Adipocyte (in vitro differentiated cells): ENCODE measurements at regions not wholly inside any gene's neighbourhood (a gene's known extent, or its start where the extent isn't known, plus 50 kb on each side); places are given as distances from the start of the nearest gene placed in this dataset.

Source experiments
- DNase-seq: peaks from one replicate; pipeline ENCODE4 v3.0.0-alpha.2; 2015; ENCODE audit warnings: low read depth
- H3K27me3 ChIP-seq: replicated peaks from 2 replicates; pipeline ENCODE4 v1.7.0; 2013; ENCODE audit warnings: mild to moderate bottlenecking, low read length, moderate library complexity; ENCODE audit not compliant: control insufficient read depth, insufficient read depth
- H3K36me3 ChIP-seq: 2 replicates; pipeline ENCODE4 v1.7.0; 2013; ENCODE audit warnings: low read length, mild to moderate bottlenecking, moderate library complexity; ENCODE audit not compliant: control insufficient read depth, insufficient read depth, severe bottlenecking
- H3K4me1 ChIP-seq: 2 replicates; pipeline ENCODE4 v1.7.0; 2013; ENCODE audit warnings: mild to moderate bottlenecking, low read length, moderate library complexity; ENCODE audit not compliant: control insufficient read depth, insufficient read depth
- H3K4me3 ChIP-seq: 2 replicates; pipeline ENCODE4 v1.7.0; 2013; ENCODE audit warnings: mild to moderate bottlenecking, low read length, moderate library complexity
- H3K9ac ChIP-seq: 2 replicates; pipeline ENCODE4 v1.7.0; 2013; ENCODE audit warnings: mild to moderate bottlenecking, low read length, moderate library complexity
- H3K9me3 ChIP-seq: 2 replicates; pipeline ENCODE4 v1.7.0; 2013; ENCODE audit warnings: mild to moderate bottlenecking, low read length, moderate library complexity; ENCODE audit not compliant: control insufficient read depth

DNA sequence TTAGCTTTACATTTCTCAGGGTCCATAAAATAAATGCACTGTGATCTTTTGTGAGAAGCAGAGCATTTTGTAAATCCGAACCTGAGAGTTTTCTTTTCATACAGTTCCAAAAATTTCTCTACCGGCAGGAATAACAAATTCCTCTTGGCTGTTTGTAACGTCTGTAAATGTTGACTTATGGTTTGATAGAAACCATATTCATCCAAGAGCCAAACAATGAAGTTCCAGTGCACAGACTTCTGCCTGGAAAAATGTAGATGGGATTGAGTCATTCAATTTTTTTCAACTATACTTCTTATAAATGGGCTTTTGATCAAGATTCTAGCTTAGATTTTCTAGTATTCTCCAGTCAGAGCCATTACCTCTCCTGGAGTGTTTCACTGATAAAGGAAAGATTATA, 530.6 kb downstream of the TFEC start:
- Histone ChIP-seq H3K9me3 (no peaks in the 10 kb centered on the region), H3K9ac (no peak overlapping the region), H3K4me3 (no peak overlapping the region), H3K36me3 (no peaks in the 10 kb centered on the region), H3K4me1 (no peaks in the 10 kb centered on the region), H3K27me3 (no peaks in the 10 kb centered on the region)
- peak; percentile 53 for DNase-seq

DNA sequence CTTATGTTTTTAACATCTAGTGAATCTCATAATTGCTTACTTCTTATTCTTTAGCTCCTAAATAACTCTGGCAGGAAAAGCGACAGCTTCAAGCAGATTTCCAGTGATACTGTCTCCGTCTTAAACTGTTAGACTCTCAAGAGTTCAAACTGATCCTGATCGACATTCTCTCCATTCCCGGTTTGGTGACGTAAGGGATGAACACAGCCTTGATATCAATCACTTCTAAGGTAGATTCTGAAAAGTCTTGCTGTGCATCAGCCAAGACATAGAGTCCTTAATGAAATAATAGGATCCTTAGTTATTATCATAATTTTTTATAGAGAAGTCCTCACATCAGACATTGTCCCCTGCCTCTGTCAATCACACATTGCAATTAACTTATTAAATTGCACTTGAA, 534.6 kb downstream of the TFEC start:
- Histone ChIP-seq H3K4me1 (no peaks in the 10 kb centered on the region), H3K9ac (no peak overlapping the region), H3K9me3 (no peaks in the 10 kb centered on the region), H3K36me3 (no peaks in the 10 kb centered on the region), H3K4me3 (no peak overlapping the region), H3K27me3 (no peaks in the 10 kb centered on the region)
- DNase-seq: no peak

DNA sequence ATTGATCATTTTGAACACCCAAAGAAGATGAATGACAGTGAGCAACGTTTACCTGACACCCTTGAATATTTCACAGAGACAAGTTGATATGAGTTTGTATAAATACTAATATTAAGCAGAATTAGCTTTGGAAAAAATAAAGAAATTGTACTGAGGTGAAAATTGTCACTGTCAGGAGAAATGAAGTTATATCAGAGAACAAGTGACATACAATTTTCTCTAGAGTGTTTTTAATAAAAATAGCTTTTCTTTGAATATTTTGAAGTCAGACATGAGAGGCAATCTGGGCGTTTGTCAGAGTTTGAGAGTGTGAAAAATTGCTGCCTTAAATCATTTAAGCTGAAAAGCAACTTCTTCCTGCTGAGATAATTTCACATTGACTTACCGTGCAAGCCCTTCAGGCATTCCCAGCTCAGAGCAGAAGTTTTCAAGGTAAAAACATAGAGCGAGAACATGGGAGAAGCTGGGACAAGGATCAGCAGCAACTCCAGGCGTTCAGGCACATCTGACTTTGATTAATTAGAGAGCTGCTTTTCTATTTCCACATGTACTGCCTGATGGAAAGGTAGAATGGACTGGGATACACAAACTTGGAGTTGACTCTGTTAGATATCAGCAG, 535.9 kb downstream of the TFEC start:
- no peaks in the 10 kb centered on the region for H3K9me3 ChIP-seq
- H3K9ac ChIP-seq: no peak overlapping the region
- no peaks in the 10 kb centered on the region for H3K27me3 ChIP-seq
- no peak overlapping the region for H3K4me3 ChIP-seq
- no peak for DNase-seq
- H3K4me1 ChIP-seq: no peaks in the 10 kb centered on the region
- no peaks in the 10 kb centered on the region for H3K36me3 ChIP-seq

DNA sequence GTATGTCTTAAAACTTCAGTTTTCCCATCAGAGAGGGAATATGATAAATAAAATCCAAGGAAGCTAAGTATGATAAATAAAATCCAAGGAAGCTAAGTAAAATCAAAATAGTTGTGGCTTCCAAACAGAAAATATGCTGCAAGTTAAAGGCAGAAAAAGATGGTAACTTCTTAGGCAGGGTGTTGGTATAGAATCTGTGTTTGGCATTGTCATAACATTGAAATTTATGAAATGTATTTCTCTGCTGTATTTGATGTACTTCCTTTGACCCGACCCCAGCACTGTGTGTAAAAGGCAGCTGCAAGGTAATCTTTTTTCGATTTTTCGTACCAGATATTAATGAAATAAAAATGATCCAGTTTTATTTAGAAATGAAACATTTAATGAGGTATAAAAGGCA, 537.2 kb downstream of the TFEC start:
- H3K36me3 ChIP-seq: no peaks in the 10 kb centered on the region
- H3K4me1 ChIP-seq: no peaks in the 10 kb centered on the region
- H3K9me3 ChIP-seq: no peaks in the 10 kb centered on the region
- no peak overlapping the region for H3K4me3 ChIP-seq
- H3K9ac ChIP-seq: no peak overlapping the region
- no peaks in the 10 kb centered on the region for H3K27me3 ChIP-seq
- no peak for DNase-seq

DNA sequence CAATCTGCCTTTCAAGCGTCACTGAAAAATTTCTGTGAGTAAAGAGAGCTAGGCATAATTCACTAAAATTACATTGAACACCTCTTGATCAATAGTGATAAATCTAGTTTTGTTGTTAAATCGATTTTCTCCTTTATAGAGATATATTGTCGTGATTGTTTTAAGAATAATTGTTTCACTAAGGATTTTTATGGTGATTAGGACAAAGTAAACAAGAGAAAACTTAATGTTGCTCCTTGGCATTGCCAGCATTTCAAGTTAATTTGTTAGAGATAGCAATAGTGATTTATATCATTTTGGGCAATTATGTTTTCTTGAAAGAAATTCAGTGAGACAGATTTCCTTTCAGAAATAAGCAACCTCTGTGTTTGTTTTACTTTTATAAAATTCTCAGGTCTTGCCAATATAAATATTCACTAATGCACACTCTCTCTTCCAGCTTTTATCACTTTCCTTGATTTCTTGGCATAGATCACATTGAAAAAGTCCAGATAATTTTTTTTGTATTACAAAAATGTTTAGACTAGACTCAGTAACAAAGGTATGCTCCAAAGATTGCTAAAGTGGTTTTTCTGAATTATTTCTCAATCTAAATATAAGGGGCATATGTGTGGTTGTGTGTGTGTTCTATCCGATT, 538.7 kb downstream of the TFEC start:
- no peaks in the 10 kb centered on the region for H3K36me3 ChIP-seq

DNA sequence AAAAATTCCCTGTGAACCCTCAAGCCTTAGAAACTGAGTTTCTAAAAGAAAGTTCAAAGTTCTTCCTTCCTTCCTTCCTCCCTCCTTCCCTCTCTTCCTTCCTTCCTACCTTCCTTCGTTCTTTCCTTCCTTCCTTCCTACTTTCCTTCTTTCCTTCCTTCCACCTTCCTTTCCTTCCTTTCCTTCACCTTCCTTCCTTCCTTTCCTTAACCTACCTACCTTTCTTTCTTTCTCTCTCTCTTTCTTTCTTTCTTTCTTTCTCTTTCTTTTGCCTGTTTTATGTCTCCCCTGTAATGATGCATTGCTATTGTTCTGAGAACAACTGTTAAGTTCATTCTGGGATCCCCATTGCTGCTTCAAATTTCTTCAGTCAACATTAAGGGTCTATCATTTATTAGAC, 551.1 kb downstream of the TFEC start:
- H3K27me3 ChIP-seq: peaks cover 5% of the 10 kb centered on the region
- DNase-seq: no peak
- peaks cover 5% of the 10 kb centered on the region for H3K4me1 ChIP-seq
- no peaks in the 10 kb centered on the region for H3K36me3 ChIP-seq
- no peaks in the 10 kb centered on the region for H3K9me3 ChIP-seq
- no peak overlapping the region for H3K4me3 ChIP-seq
- no peak overlapping the region for H3K9ac ChIP-seq

More for the DNA sequence above, 538.7 kb downstream of the TFEC start:
- Histone ChIP-seq H3K27me3 (no peaks in the 10 kb centered on the region), H3K4me3 (no peak overlapping the region), H3K4me1 (no peaks in the 10 kb centered on the region), H3K9ac (no peak overlapping the region), H3K9me3 (no peaks in the 10 kb centered on the region)
- peak; percentile 51 for DNase-seq

DNA sequence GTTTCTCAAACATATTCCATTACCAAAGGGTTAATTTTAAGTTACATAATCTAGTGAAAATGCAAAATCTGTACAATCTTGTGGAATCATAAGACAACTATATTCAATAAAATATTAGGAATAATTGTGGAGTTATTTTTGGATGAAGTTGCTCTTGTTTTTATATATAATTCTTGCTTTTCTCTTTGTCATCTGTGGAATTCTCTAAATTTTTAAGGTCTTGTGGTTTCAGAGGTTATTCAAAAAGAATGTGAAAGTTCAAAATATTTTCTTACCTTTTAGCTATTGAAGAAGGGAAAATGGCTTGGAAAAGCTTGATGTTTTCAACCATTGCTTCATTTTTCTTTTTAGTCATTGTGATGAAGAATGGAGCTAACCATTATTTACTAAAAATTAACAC, 552.1 kb downstream of the TFEC start:
- no peak overlapping the region for H3K4me3 ChIP-seq
- no peak overlapping the region for H3K9ac ChIP-seq
- no peaks in the 10 kb centered on the region for H3K9me3 ChIP-seq
- H3K36me3 ChIP-seq: no peaks in the 10 kb centered on the region
- peaks cover 5% of the 10 kb centered on the region for H3K4me1 ChIP-seq
- peaks cover 5% of the 10 kb centered on the region for H3K27me3 ChIP-seq
- peak; percentile 27 for DNase-seq

DNA sequence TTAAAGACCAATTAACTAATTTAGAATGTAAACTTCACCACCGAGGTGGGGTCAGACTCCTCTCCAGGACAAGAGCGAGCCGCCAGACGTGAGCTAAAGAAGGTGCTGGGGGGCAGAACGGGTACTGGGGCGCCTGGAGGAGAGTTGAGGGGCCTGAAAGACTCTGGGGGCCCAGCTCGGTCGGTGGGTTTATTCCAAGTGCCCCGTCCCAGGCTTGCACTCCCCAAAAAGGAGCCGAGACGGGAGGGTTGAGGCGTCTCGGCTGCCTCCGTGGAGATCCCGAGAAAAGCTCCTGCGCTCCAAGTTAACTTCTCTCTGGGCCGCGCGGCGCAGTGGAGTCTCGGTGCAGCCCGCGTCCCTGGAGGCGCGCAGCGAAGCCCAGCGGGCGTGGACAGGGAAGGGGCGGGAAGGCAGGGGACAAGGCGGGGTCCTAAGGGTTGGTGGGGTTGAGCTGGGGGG, 553.3 kb downstream of the TFEC start:
- peak; percentile 75 for DNase-seq
- Histone ChIP-seq H3K9me3 (no peaks in the 10 kb centered on the region), H3K4me3 (peak overlapping the region; percentile 81), H3K27me3 (peaks cover 5% of the 10 kb centered on the region), H3K9ac (peak overlapping the region; percentile 74), H3K4me1 (peaks cover 5% of the 10 kb centered on the region), H3K36me3 (no peaks in the 10 kb centered on the region)

DNA sequence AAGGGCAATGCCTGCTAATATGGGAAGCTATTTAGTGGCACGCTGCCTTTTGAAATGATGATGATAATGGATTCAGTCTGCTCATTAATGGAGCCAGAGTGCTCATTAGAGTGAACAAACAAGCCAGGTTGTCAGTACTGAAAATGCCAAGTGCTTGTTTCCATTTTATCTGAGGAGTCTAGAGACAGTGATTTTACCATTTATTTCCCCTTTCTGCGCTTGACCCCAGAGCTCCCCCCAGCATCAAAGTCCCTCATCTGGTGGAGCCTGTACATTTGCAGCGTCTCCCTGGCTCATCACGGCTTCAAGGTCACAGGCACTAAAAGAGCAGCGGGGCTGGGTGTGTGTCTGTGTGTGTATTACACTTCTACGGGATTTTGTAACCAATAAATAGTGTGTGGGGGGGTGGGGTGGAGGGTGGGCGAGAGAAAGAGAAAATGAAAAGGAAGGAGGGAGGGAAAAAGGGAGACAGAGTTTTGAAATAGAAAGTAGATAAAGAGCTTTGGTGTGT, 553.8 kb downstream of the TFEC start:
- Histone ChIP-seq H3K9ac (peak overlapping the region; percentile 74), H3K36me3 (no peaks in the 10 kb centered on the region), H3K27me3 (peaks cover 5% of the 10 kb centered on the region), H3K4me3 (peak overlapping the region; percentile 81), H3K9me3 (no peaks in the 10 kb centered on the region), H3K4me1 (peaks cover 5% of the 10 kb centered on the region)
- peak; percentile 38 for DNase-seq

DNA sequence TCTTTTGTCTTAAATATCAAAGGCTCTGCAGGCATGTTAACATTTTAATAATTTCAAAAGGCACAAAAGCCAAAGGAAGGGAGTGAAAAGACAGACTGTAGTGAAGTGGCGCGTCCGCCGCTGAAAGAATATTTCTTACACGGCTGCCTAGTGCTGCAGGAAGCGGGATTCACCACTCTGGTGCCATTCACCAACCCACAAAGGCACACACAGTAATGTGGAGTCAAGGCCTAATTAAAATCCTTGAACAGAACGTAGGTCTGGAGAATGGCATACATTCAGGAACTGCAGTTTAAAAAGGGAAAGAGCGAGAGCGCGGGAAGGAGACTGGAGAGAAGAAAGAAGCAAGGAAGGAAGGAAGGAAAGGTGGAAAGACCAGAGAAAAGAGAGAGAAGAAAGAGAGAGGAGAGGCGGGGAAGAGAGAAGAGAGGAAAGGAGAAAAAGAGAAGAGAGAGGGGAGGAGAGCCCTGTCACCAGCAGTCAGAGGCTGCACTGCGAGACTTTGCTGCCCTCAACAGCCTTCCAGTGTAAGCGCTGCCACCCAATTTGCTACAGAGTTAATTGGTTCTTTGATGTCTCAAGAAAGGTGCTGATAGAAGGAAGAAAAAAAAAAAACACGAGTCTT, 554.0 kb downstream of the MDFIC start:
- H3K9ac ChIP-seq: no peak overlapping the region
- no peak for DNase-seq
- H3K4me1 ChIP-seq: peaks cover 5% of the 10 kb centered on the region
- H3K9me3 ChIP-seq: no peaks in the 10 kb centered on the region
- H3K4me3 ChIP-seq: no peak overlapping the region
- no peaks in the 10 kb centered on the region for H3K36me3 ChIP-seq
- peaks cover 5% of the 10 kb centered on the region for H3K27me3 ChIP-seq

DNA sequence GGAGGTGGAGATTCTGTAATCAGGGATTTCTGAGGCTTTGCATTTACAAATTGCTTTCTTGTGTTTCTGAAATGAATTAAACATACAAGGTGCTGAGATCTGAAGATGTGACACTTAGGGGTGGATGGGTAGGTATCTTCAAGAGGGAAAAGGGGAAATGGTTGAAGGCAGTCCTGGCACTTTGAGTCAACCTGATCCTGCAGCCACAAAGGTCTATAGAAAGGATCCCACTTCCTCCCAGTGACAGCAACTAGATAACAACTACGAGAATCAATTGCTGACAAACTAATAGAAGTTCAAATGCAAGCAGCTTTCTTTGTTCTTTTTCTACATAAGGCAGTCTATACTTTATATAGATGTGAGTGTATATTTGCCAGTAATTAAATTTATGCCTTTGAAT, 553.3 kb downstream of the MDFIC start:
- Histone ChIP-seq H3K9ac (no peak overlapping the region), H3K9me3 (no peaks in the 10 kb centered on the region), H3K36me3 (no peaks in the 10 kb centered on the region), H3K27me3 (peaks cover 5% of the 10 kb centered on the region), H3K4me1 (peaks cover 5% of the 10 kb centered on the region), H3K4me3 (no peak overlapping the region)
- DNase-seq: no peak
